Esophagus muscularis mucosa (tissue), 4 donors: ENCODE measurements at regions not wholly inside any gene's neighbourhood (a gene's known extent, or its start where the extent isn't known, plus 50 kb on each side); places are given as distances from the start of the nearest gene placed in this dataset.

Experiments used
- DNase-seq: peaks from one replicate; pipeline ENCODE4 v3.0.0-alpha.2; 2017; ENCODE audit errors: extremely low spot score
- H3K27ac ChIP-seq, 4 donors: fragments of 200-600 bp; sonication (generic); replicated peaks in 1 of 4; 1 replicate in 3 of 4; 2 replicates in 1 of 4; pipeline ENCODE4 v1.5.1; 2016 to 2019; ENCODE audit warnings: mild to moderate bottlenecking in 1 of 4
- H3K27me3 ChIP-seq, 4 donors: fragments of 200-600 bp; sonication (generic); one replicate each; pipeline versions ENCODE4 v1.5.1 to v1.6.0; 2016 to 2019
- H3K36me3 ChIP-seq, 4 donors: fragments of 200-600 bp; sonication (generic); one replicate each; pipeline ENCODE4 v1.5.1; 2016 to 2019
- H3K4me1 ChIP-seq, 4 donors: fragments of 200-600 bp; sonication (generic); one replicate each; pipeline ENCODE4 v1.5.1; 2016 to 2019
- H3K4me3 ChIP-seq, 4 donors: fragments of 200-600 bp; sonication (generic); 1 replicate in 2 of 4; 2 replicates in 2 of 4; pipeline ENCODE4 v1.5.1; 2016 to 2019; ENCODE audit warnings: mild to moderate bottlenecking in 4 of 4, moderate library complexity in 1 of 4
- H3K9me3 ChIP-seq, 4 donors: fragments of 200-600 bp; sonication (generic); 1 replicate in 3 of 4; 2 replicates in 1 of 4; pipeline ENCODE4 v1.5.1; 2016 to 2019
- CTCF ChIP-seq, 3 experiments: fragments of 200-600 bp in 2 of 3; fragments of 450-650 bp in 1 of 3; sonication (generic) in 2 of 3; IDR thresholded peaks; one replicate each; pipeline ENCODE4 v1.5.1; 2017 to 2019; ENCODE audit warnings: antibody characterized with exemption in 3 of 3, mild to moderate bottlenecking in 2 of 3, moderate library complexity in 1 of 3
- EP300 ChIP-seq: sonication (generic); formaldehyde crosslinking; IDR thresholded peaks from one replicate; pipeline ENCODE4 v1.6.1; 2017; ENCODE audit warnings: antibody characterized with exemption
- POLR2A ChIP-seq: fragments of 450-650 bp; IDR thresholded peaks from one replicate; pipeline ENCODE4 v1.6.1; 2017; ENCODE audit warnings: antibody characterized with exemption, moderate library complexity, mild to moderate bottlenecking, low read depth
- POLR2AphosphoS5 ChIP-seq, 2 donors: sonication (generic); formaldehyde crosslinking; IDR thresholded peaks; one replicate each; pipeline ENCODE4 v1.6.1; 2017; ENCODE audit warnings: antibody characterized with exemption in 2 of 2
- WGBS: methylation state at CpG from one replicate; pipeline ENCODE4 v1.1.5; 2018; 5-methylcytosine and 5-hydroxymethylcytosine counted together
- intact Hi-C: fragments of 100-400 bp; cut with DNase I; formaldehyde crosslinking; loops from one replicate; pipeline ENCODE4 v1.15.1; 2023

- WGBS, result 90% methylated on average over 2 of the region's 2 CpGs
- Histone ChIP-seq H3K4me1 (no peaks in the 10 kb centered on the region), H3K27ac (no peak overlapping the region), H3K27me3 (no peaks in the 10 kb centered on the region), H3K4me3 (no peak overlapping the region), H3K9me3 (no peaks in the 10 kb centered on the region), H3K36me3 (no peaks in the 10 kb centered on the region)
- DNase-seq, result no peak
- intact Hi-C loops, result no loop called here
- TF ChIP-seq POLR2A (no peak), POLR2AphosphoS5 (IDR thresholded peaks at IDR 0.05) (no peak), EP300 (no peak), CTCF (IDR thresholded peaks at IDR 0.05) (no peak)
These were observed 823.6 kb downstream of the MAFB start for GRCh38 chr20:39865446-39865845.

GRCh38 chr20:39862470-39862891 lies 826.6 kb downstream of the MAFB start:
- no peak overlapping the region for H3K4me3 ChIP-seq
- DNase-seq, result no peak
- H3K36me3 ChIP-seq, result no peaks in the 10 kb centered on the region
- no peak for TF ChIP-seq CTCF (IDR thresholded peaks at IDR 0.05)
- TF ChIP-seq EP300, result no peak
- TF ChIP-seq POLR2AphosphoS5 (IDR thresholded peaks at IDR 0.05), result no peak
- no peak for TF ChIP-seq POLR2A
- H3K27ac ChIP-seq, result no peak overlapping the region
- 60% methylated on average over 4 of the region's 4 CpGs for WGBS
- no peaks in the 10 kb centered on the region for H3K27me3 ChIP-seq
- H3K9me3 ChIP-seq, result no peaks in the 10 kb centered on the region
- H3K4me1 ChIP-seq, result no peaks in the 10 kb centered on the region
- intact Hi-C loops, result no loop called here

- Histone ChIP-seq H3K36me3 (no peaks in the 10 kb centered on the region), H3K4me3 (no peak overlapping the region), H3K4me1 (no peaks in the 10 kb centered on the region), H3K27me3 (no peaks in the 10 kb centered on the region), H3K9me3 (no peaks in the 10 kb centered on the region), H3K27ac (no peak overlapping the region)
- TF ChIP-seq POLR2AphosphoS5 (IDR thresholded peaks at IDR 0.05) (no peak), EP300 (no peak), POLR2A (no peak), CTCF (IDR thresholded peaks at IDR 0.05) (no peak)
- 73% methylated on average over 1 of the region's 1 CpG for WGBS
- no peak for DNase-seq
- intact Hi-C loops, result no loop called here
These were observed 827.7 kb downstream of the MAFB start for GRCh38 chr20:39861381-39861780.

- intact Hi-C loops, result no loop called here
- Histone ChIP-seq H3K9me3 (no peaks in the 10 kb centered on the region), H3K27ac (no peak overlapping the region), H3K4me1 (no peaks in the 10 kb centered on the region), H3K27me3 (no peaks in the 10 kb centered on the region), H3K36me3 (no peaks in the 10 kb centered on the region), H3K4me3 (no peak overlapping the region)
- TF ChIP-seq POLR2A, result no peak
- TF ChIP-seq POLR2AphosphoS5 (IDR thresholded peaks at IDR 0.05), result no peak
- no peak for TF ChIP-seq CTCF (IDR thresholded peaks at IDR 0.05)
- TF ChIP-seq EP300, result no peak
- 85% methylated on average over 1 of the region's 1 CpG for WGBS
- no peak for DNase-seq
These were observed 831.2 kb downstream of the MAFB start for GRCh38 chr20:39857835-39858234.

- Histone ChIP-seq H3K4me1 (no peaks in the 10 kb centered on the region), H3K27ac (no peak overlapping the region), H3K27me3 (no peaks in the 10 kb centered on the region), H3K4me3 (no peak overlapping the region), H3K36me3 (no peaks in the 10 kb centered on the region), H3K9me3 (no peaks in the 10 kb centered on the region)
- no peak for DNase-seq
- intact Hi-C loops, result no loop called here
- WGBS, result 64% methylated on average over 1 of the region's 1 CpG
- no peak for TF ChIP-seq POLR2AphosphoS5 (IDR thresholded peaks at IDR 0.05)
These were observed 831.8 kb downstream of the MAFB start for GRCh38 chr20:39857187-39857586.
